GM12878 (cell line): ENCODE measurements at regions not wholly inside any gene's neighbourhood (a gene's known extent, or its start where the extent isn't known, plus 50 kb on each side); places are given as distances from the start of the nearest gene placed in this dataset.

Experiments used
- ATAC-seq: fragments of 200-7000 bp; cut with Tn5 transposase; 3 replicates; pipeline ENCODE4 v1.9.1; 2020; ENCODE audit warnings: mild to moderate bottlenecking, moderate library complexity
- BruUV-seq: library from RNA; stranded (reverse); fragments of 400-500 nt; replicated peaks from 2 replicates; lab custom pipeline; 2021; lab: Mats Ljungman, UMichigan
- CTCF ChIA-PET: fragments of 300-600 bp; sonication (Branson Sonifier 250); formaldehyde crosslinking; extraction: SDS; loops from one replicate; lab custom pipeline; 2021; ENCODE audit warnings: inconsistent platforms; lab: Yijun Ruan, JAX
- POLR2A ChIA-PET: fragments of 350-600 bp; formaldehyde crosslinking; extraction: SDS; loops from one replicate; lab custom pipeline; 2021; ENCODE audit warnings: inconsistent platforms; lab: Charles Lee
- RAD21 ChIA-PET: fragments of 300-600 bp; sonication (Branson Sonifier 250); formaldehyde crosslinking; loops from one replicate; lab custom pipeline; 2023; ENCODE audit warnings: antibody characterized with exemption; ENCODE audit not compliant: unreplicated experiment; lab: Charles Lee
- SMC1A ChIA-PET: fragments of 300-600 bp; sonication (Branson Sonifier 250); formaldehyde crosslinking; loops from one replicate; lab custom pipeline; 2023; ENCODE audit not compliant: unreplicated experiment, uncharacterized antibody; lab: Charles Lee
- DNase-seq: peaks from one replicate; pipeline ENCODE4 v3.0.0-alpha.2; 2011; ENCODE audit warnings: low read depth, low spot score
- FAIRE-seq: peaks from 3 replicates; lab custom pipeline; 2011; peaks lifted over from hg19 to GRCh38; lab: Jason Lieb, UNC
- H2AFZ ChIP-seq: 2 replicates; pipeline ENCODE4 v1.6.0; 2011; ENCODE audit warnings: low read depth, low read length, control low read depth; ENCODE audit not compliant: control insufficient read depth
- H3K27ac ChIP-seq: 2 replicates; pipeline ENCODE4 v1.5.1; 2011; ENCODE audit warnings: control low read depth; ENCODE audit not compliant: control insufficient read depth, insufficient read depth
- H3K27me3 ChIP-seq, 2 experiments: replicated peaks in 1 of 2; 2 replicates each; pipeline versions ENCODE4 v1.6.0 to v1.6.1; 2011; ENCODE audit warnings: low read length in 1 of 2; ENCODE audit not compliant: control insufficient read depth in 2 of 2, insufficient read depth in 2 of 2
- H3K36me3 ChIP-seq, 2 experiments: 2 replicates each; pipeline ENCODE4 v1.5.1; 2011; ENCODE audit warnings: low read length in 1 of 2; ENCODE audit not compliant: control insufficient read depth in 2 of 2, insufficient read depth in 2 of 2
- H3K4me1 ChIP-seq: 2 replicates; pipeline ENCODE4 v1.6.1; 2011; ENCODE audit warnings: mild to moderate bottlenecking, low read length, moderate library complexity, mixed read lengths; ENCODE audit not compliant: control insufficient read depth, insufficient read depth
- H3K4me2 ChIP-seq: 2 replicates; pipeline ENCODE4 v1.6.0; 2011; ENCODE audit warnings: control low read depth; ENCODE audit not compliant: control insufficient read depth, insufficient read depth
- H3K4me3 ChIP-seq: fragments of 200-600 bp; sonication (generic); 2 replicates; pipeline ENCODE4 v1.5.1; 2016
- H3K79me2 ChIP-seq: 2 replicates; pipeline ENCODE4 v1.6.0; 2011; ENCODE audit warnings: low read length; ENCODE audit not compliant: control insufficient read depth, insufficient read depth
- H3K9ac ChIP-seq: 2 replicates; pipeline ENCODE4 v1.8.0; 2011; ENCODE audit warnings: low read length, control low read depth, mixed read lengths; ENCODE audit not compliant: control insufficient read depth, insufficient read depth
- H3K9me3 ChIP-seq: replicated peaks from 3 replicates; pipeline ENCODE4 v1.5.1; 2011; ENCODE audit warnings: mild to moderate bottlenecking, low read length; ENCODE audit not compliant: control insufficient read depth, insufficient read depth
- H4K20me1 ChIP-seq: 2 replicates; pipeline ENCODE4 v1.6.0; 2011; ENCODE audit not compliant: control insufficient read depth, insufficient read depth
- CBX3 ChIP-seq: fragments of 200-600 bp; sonication (generic); IDR thresholded peaks from 2 replicates; pipeline ENCODE4 v1.6.1; 2016; ENCODE audit warnings: low read depth, borderline replicate concordance
- KDM1A ChIP-seq: fragments of 200-600 bp; sonication (generic); IDR thresholded peaks from 2 replicates; pipeline ENCODE4 v1.6.1; 2016; ENCODE audit warnings: borderline replicate concordance
- RAD51 ChIP-seq: fragments of 450-650 bp; IDR thresholded peaks from 2 replicates; pipeline ENCODE4 v1.6.1; 2016; ENCODE audit warnings: moderate library complexity, mild to moderate bottlenecking, inconsistent platforms
- SMC3 ChIP-seq: IDR thresholded peaks from 2 replicates; pipeline ENCODE4 v1.6.1; 2011; ENCODE audit warnings: low read length, improper control_type of control experiment, borderline replicate concordance
- SUZ12 ChIP-seq: fragments of 200-600 bp; sonication (generic); IDR thresholded peaks from one replicate; pipeline ENCODE4 v1.6.1; 2018; ENCODE audit warnings: antibody characterized with exemption, mild to moderate bottlenecking; ENCODE audit not compliant: unreplicated experiment
- WRNIP1 ChIP-seq: IDR thresholded peaks from 2 replicates; pipeline ENCODE4 v1.6.1; 2011; ENCODE audit warnings: low read depth, low read length, improper control_type of control experiment, borderline replicate concordance
- WGBS: methylation state at CpG from one replicate; pipeline ENCODE4 v1.1.6; 2016; ENCODE audit warnings: low lambda C conversion rate; ENCODE audit not compliant: insufficient replicate concordance, insufficient coverage; ENCODE audit errors: missing lambda C conversion rate; 5-methylcytosine and 5-hydroxymethylcytosine counted together
- in situ Hi-C: fragments of 300-500 bp; cut with MboI; formaldehyde crosslinking; loops from 9 replicates; pipeline ENCODE4 v1.14.3; 2018; ENCODE audit warnings: mixed read lengths
- intact Hi-C: fragments of 100-400 bp; cut with micrococcal nuclease; formaldehyde crosslinking; loops from one replicate; pipeline ENCODE4 v1.14.2; 2022; ENCODE audit not compliant: unreplicated experiment

- CTCF ChIA-PET: no interaction called here
- no peak overlapping the region for H3K27ac ChIP-seq
- BruUV-seq: no TSS peak
- no peak overlapping the region for H2AFZ ChIP-seq
- ATAC-seq (no peak), DNase-seq (no peak), FAIRE-seq (no peak)
- WGBS: 1% methylated on average over 3 of the region's 3 CpGs
- in situ Hi-C loops (no loop called here), intact Hi-C loops (no loop called here)
- no peak overlapping the region for H3K9ac ChIP-seq
- H3K4me2 ChIP-seq: no peak overlapping the region
- H3K4me3 ChIP-seq: no peak overlapping the region
- no peaks in the 10 kb centered on the region for H4K20me1 ChIP-seq
- POLR2A ChIA-PET: no interaction called here
- RAD21 ChIA-PET: no interaction called here
- H3K4me1 ChIP-seq: no peaks in the 10 kb centered on the region
- no peaks in the 10 kb centered on the region for H3K79me2 ChIP-seq
- no peaks in the 10 kb centered on the region for H3K27me3 ChIP-seq
- no peaks in the 10 kb centered on the region for H3K9me3 ChIP-seq
- SMC1A ChIA-PET: no interaction called here
- H3K36me3 ChIP-seq: no peaks in the 10 kb centered on the region
- TF ChIP-seq SMC3: no peak
- no peak for TF ChIP-seq CBX3
- TF ChIP-seq RAD51: no peak
These were observed 212.4 kb downstream of the PCDH7 start for GRCh38 chr4:30932581-30932980.

GRCh38 chr4:30939069-30939468 is 218.9 kb downstream of the PCDH7 start:
- BruUV-seq: no TSS peak
- H3K9me3 ChIP-seq: no peaks in the 10 kb centered on the region
- in situ Hi-C loops (no loop called here), intact Hi-C loops (no loop called here)
- H4K20me1 ChIP-seq: no peaks in the 10 kb centered on the region
- no peaks in the 10 kb centered on the region for H3K4me1 ChIP-seq
- no peak for TF ChIP-seq KDM1A
- no peak for TF ChIP-seq WRNIP1
- TF ChIP-seq SUZ12: no peak
- ATAC-seq: no peak
- FAIRE-seq: no peak
- H2AFZ ChIP-seq: no peak overlapping the region
- H3K4me3 ChIP-seq: no peak overlapping the region
- SMC1A ChIA-PET: no interaction called here
- H3K9ac ChIP-seq: no peak overlapping the region
- no peaks in the 10 kb centered on the region for H3K36me3 ChIP-seq
- H3K27ac ChIP-seq: no peak overlapping the region
- RAD21 ChIA-PET: no interaction called here
- H3K79me2 ChIP-seq: no peaks in the 10 kb centered on the region
- no peaks in the 10 kb centered on the region for H3K27me3 ChIP-seq
- DNase-seq: no peak
- no peak overlapping the region for H3K4me2 ChIP-seq
- POLR2A ChIA-PET: no interaction called here
- CTCF ChIA-PET: no interaction called here
